ENCODE measurements at regions not wholly inside any gene's neighbourhood (a gene's known extent, or its start where the extent isn't known, plus 50 kb on each side); places are given as distances from the start of the nearest gene placed in this dataset.
"Not testable (repeated sequence)": the region's sequence is repeated elsewhere in the genome, so short reads cannot be mapped to it uniquely, and the experiment has no call there.

DNA sequence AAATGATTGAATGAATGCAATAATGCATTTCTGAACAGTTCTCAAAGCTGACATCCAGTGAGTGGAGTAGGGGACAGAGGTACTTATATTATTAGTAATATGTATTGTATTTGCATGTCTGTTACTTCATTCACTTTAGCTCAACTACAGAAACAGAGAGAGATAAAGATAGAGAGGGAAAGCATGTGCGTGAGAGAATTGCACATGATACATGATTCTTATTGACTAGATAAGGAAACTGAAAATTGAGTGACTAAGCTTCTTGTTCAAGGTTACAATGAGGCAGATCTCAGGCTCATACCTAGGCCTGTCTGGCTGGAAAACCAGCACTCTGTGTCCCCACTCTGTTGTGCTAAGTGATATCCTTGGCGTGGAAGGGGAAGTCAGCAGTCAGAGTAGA lies 337.7 kb upstream of the KLF4 start:
- ChIA-PET POLR2A (no interaction called here), CTCF (interaction anchor here (1.4 kb wide), 1 partner anchor 12 kb away, joined by 5 read pairs; no protein-coding TSS in a partner anchor), RAD21 (ENCODE audit: low non-redundant PET in 1 of 2, low total read pairs in 2 of 2, uncharacterized antibody in 2 of 2, unreplicated experiment in 2 of 2) (interaction anchor here in 1 of 2 experiments (0.7 kb wide), 1 partner anchor 82 kb away, joined by 3 read pairs; no protein-coding TSS in a partner anchor)
- Histone ChIP-seq H3K36me3 (ENCODE audit: control insufficient read depth in 1 of 2, insufficient read depth in 2 of 2, low read length in 2 of 2) (no peaks in the 10 kb centered on the region), H3K4me1 (ENCODE audit: control insufficient read depth in 1 of 2, insufficient read depth in 2 of 2, low read length in 2 of 2) (no peaks in the 10 kb centered on the region), H3K79me2 (ENCODE audit: insufficient read depth, low read length) (no peaks in the 10 kb centered on the region), H3K4me2 (ENCODE audit: low read length) (no peak overlapping the region), H3K4me3 (replicated peaks in 1 of 2; ENCODE audit: low read depth in 1 of 2, low read length in 2 of 2) (no peak overlapping the region), H3K9ac (ENCODE audit: low read length) (no peak overlapping the region), H4K20me1 (ENCODE audit: insufficient read depth) (no peaks in the 10 kb centered on the region), H3K9me3 (ENCODE audit: control insufficient read depth in 1 of 2, insufficient read depth in 1 of 2, low read depth in 1 of 2, low read length in 2 of 2) (no peaks in the 10 kb centered on the region), H3K9me2 (ENCODE audit: insufficient read depth) (no peaks in the 10 kb centered on the region), H3K27me3 (ENCODE audit: insufficient read depth, low read length) (no peaks in the 10 kb centered on the region), H2AFZ (ENCODE audit: low read depth, low read length, poor library complexity, severe bottlenecking) (no peak overlapping the region), H3K27ac (ENCODE audit: low read depth, low read length) (no peak overlapping the region)
- TF ChIP-seq JUND (IDR thresholded peaks at IDR 0.05): no peak
- no peak for TF ChIP-seq FOSL1 (IDR thresholded peaks at IDR 0.05; ENCODE audit: low read depth)
- no peak for TF ChIP-seq SRF (IDR thresholded peaks at IDR 0.05; ENCODE audit: low read depth)
- no peak for TF ChIP-seq SIN3A (IDR thresholded peaks at IDR 0.05; ENCODE audit: low read depth)
- no peak for TF ChIP-seq SP1 (IDR thresholded peaks at IDR 0.05; ENCODE audit: low read depth)
- TF ChIP-seq, protein P1, sequence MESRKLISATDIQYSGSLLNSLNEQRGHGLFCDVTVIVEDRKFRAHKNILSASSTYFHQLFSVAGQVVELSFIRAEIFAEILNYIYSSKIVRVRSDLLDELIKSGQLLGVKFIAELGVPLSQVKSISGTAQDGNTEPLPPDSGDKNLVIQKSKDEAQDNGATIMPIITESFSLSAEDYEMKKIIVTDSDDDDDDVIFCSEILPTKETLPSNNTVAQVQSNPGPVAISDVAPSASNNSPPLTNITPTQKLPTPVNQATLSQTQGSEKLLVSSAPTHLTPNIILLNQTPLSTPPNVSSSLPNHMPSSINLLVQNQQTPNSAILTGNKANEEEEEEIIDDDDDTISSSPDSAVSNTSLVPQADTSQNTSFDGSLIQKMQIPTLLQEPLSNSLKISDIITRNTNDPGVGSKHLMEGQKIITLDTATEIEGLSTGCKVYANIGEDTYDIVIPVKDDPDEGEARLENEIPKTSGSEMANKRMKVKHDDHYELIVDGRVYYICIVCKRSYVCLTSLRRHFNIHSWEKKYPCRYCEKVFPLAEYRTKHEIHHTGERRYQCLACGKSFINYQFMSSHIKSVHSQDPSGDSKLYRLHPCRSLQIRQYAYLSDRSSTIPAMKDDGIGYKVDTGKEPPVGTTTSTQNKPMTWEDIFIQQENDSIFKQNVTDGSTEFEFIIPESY (IDR thresholded peaks at IDR 0.05; ENCODE audit: extremely low read depth, insufficient replicate concordance, low read length): no peak
- TF ChIP-seq ZFX (IDR thresholded peaks at IDR 0.05): no peak
- TF ChIP-seq RAD21 (IDR thresholded peaks at IDR 0.05; ENCODE audit: low read depth): no peak
- no peak for TF ChIP-seq POLR2A (IDR thresholded peaks at IDR 0.05; ENCODE audit: borderline replicate concordance, extremely low read depth, insufficient read depth, insufficient read length)
- no peak for TF ChIP-seq CBX3 (IDR thresholded peaks at IDR 0.05; ENCODE audit: low read depth)
- TF ChIP-seq ELF1 (IDR thresholded peaks at IDR 0.05; ENCODE audit: borderline replicate concordance, low read depth): no peak
- no peak for TF ChIP-seq YY1 (IDR thresholded peaks at IDR 0.05; ENCODE audit: extremely low read depth, insufficient replicate concordance, low read depth, low read length)
- TF ChIP-seq POLR2AphosphoS5 (IDR thresholded peaks at IDR 0.05; ENCODE audit: low read depth, low read length): no peak
- TF ChIP-seq, protein P2, sequence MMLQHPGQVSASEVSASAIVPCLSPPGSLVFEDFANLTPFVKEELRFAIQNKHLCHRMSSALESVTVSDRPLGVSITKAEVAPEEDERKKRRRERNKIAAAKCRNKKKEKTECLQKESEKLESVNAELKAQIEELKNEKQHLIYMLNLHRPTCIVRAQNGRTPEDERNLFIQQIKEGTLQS (IDR thresholded peaks at IDR 0.05): no peak
- no peak for TF ChIP-seq EZH2 (IDR thresholded peaks at IDR 0.05)
- TF ChIP-seq CEBPB (IDR thresholded peaks at IDR 0.05; ENCODE audit: low read depth): no peak
- no peak for TF ChIP-seq EGR1 (IDR thresholded peaks at IDR 0.05; ENCODE audit: low read depth)
- no peak for TF ChIP-seq TCF7L2 (IDR thresholded peaks at IDR 0.05; ENCODE audit: borderline replicate concordance, extremely low read depth, insufficient read depth, insufficient read length)
- intact Hi-C loops (cut with micrococcal nuclease): no loop called here
- no peak for DNase-seq (ENCODE audit: low read depth, low spot score)
- BruUV-seq (replicated peaks): no TSS peak
- ATAC-seq: no peak

DNA sequence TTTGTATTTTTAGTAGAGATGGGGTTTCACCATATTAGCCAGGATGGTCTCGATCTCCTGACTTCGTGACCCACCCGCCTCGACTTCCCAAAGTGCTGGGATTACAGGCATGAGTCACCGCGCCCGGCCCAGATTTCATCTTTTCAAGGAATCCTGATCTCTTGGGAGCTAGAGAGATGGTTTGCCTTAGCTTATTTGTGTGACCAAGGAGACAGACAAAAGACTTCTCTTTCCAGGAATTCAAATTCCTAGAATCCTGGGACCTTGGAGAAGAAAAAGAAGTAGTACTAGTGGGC lies 337.1 kb upstream of the KLF4 start:
- H3K4me3 ChIP-seq (replicated peaks in 1 of 2; ENCODE audit: low read depth in 1 of 2, low read length in 2 of 2); H3K4me2 ChIP-seq (ENCODE audit: low read length); H3K9me3 ChIP-seq (ENCODE audit: control insufficient read depth in 1 of 2, insufficient read depth in 1 of 2, low read depth in 1 of 2, low read length in 2 of 2); H3K27ac ChIP-seq (ENCODE audit: low read depth, low read length); intact Hi-C loops (cut with micrococcal nuclease); H3K4me1 ChIP-seq (ENCODE audit: control insufficient read depth in 1 of 2, insufficient read depth in 2 of 2, low read length in 2 of 2); H3K27me3 ChIP-seq (ENCODE audit: insufficient read depth, low read length); BruUV-seq (replicated peaks); ATAC-seq; POLR2A ChIA-PET; H3K36me3 ChIP-seq (ENCODE audit: control insufficient read depth in 1 of 2, insufficient read depth in 2 of 2, low read length in 2 of 2); H3K9me2 ChIP-seq (ENCODE audit: insufficient read depth); H4K20me1 ChIP-seq (ENCODE audit: insufficient read depth); H3K9ac ChIP-seq (ENCODE audit: low read length); H3K79me2 ChIP-seq (ENCODE audit: insufficient read depth, low read length); H2AFZ ChIP-seq (ENCODE audit: low read depth, low read length, poor library complexity, severe bottlenecking); DNase-seq (ENCODE audit: low read depth, low spot score): not testable (repeated sequence)
- ChIA-PET CTCF (interaction anchor here (1.4 kb wide), 1 partner anchor 11 kb away, joined by 5 read pairs; no protein-coding TSS in a partner anchor), RAD21 (ENCODE audit: low non-redundant PET in 1 of 2, low total read pairs in 2 of 2, uncharacterized antibody in 2 of 2, unreplicated experiment in 2 of 2) (interaction anchor here in 1 of 2 experiments (0.7 kb wide), 1 partner anchor 83 kb away, joined by 3 read pairs; no protein-coding TSS in a partner anchor)

All from HCT116 (cell line).